ENCODE measurements at regions not wholly inside any gene's neighbourhood (a gene's known extent, or its start where the extent isn't known, plus 50 kb on each side); places are given as distances from the start of the nearest gene placed in this dataset.

- TF ChIP-seq Cebpa-rat (IDR thresholded peaks at IDR 0.05), result no peak
- no peaks in the 10 kb centered on the region for H3K36me3 ChIP-seq
- H3K9me3 ChIP-seq (replicated peaks in 1 of 11), result peaks cover 19 to 35% (median 29%) of the 10 kb centered on the region in 11 experiments
- no peak overlapping the region for H3K4me3 ChIP-seq
- H4K20me1 ChIP-seq, result no peaks in the 10 kb centered on the region
- no peak overlapping the region for H3K9ac ChIP-seq
- H3K4me2 ChIP-seq, result no peak overlapping the region
- no peaks in the 10 kb centered on the region for H3K27me3 ChIP-seq
- H3K27ac ChIP-seq, result no peak overlapping the region
- H3K4me1 ChIP-seq, result no peaks in the 10 kb centered on the region
Observed at GRCh38 chr7:70846208-70846607, 285.7 kb upstream of the GALNT17 start.

GRCh38 chr7:70849580-70850235 is 282.2 kb upstream of the GALNT17 start:
- Histone ChIP-seq H3K9me3 (replicated peaks in 1 of 11) (peaks cover 19 to 36% (median 29%) of the 10 kb centered on the region in 11 experiments), H3K9ac (no peak overlapping the region), H4K20me1 (no peaks in the 10 kb centered on the region), H3K4me2 (no peak overlapping the region), H3K4me1 (no peaks in the 10 kb centered on the region), H3K27ac (no peak overlapping the region), H3K4me3 (no peak overlapping the region), H3K27me3 (no peaks in the 10 kb centered on the region), H3K36me3 (no peaks in the 10 kb centered on the region)
- no peak for TF ChIP-seq Cebpa-rat (IDR thresholded peaks at IDR 0.05)

GRCh38 chr7:70855373-70855772 is 276.6 kb upstream of the GALNT17 start:
- H3K4me1 ChIP-seq, result no peaks in the 10 kb centered on the region
- no peaks in the 10 kb centered on the region for H4K20me1 ChIP-seq
- H3K36me3 ChIP-seq, result no peaks in the 10 kb centered on the region
- no peak overlapping the region for H3K4me3 ChIP-seq
- H3K27ac ChIP-seq, result no peak overlapping the region
- no peak overlapping the region for H3K4me2 ChIP-seq
- H3K27me3 ChIP-seq, result no peaks in the 10 kb centered on the region
- H3K9ac ChIP-seq, result no peak overlapping the region
- TF ChIP-seq Cebpa-rat (IDR thresholded peaks at IDR 0.05), result no peak
- peaks cover 3 to 19% (median 7%) of the 10 kb centered on the region in 11 experiments for H3K9me3 ChIP-seq (replicated peaks in 1 of 11)

- Histone ChIP-seq H3K27ac (no peak overlapping the region), H3K9ac (no peak overlapping the region), H3K27me3 (no peaks in the 10 kb centered on the region), H3K4me2 (no peak overlapping the region), H4K20me1 (no peaks in the 10 kb centered on the region), H3K9me3 (replicated peaks in 1 of 11) (peaks cover 0 to 17% (median 4%) of the 10 kb centered on the region in 11 experiments; a peak in 7 of 22 replicates), H3K36me3 (no peaks in the 10 kb centered on the region), H3K4me1 (no peaks in the 10 kb centered on the region), H3K4me3 (no peak overlapping the region)
- TF ChIP-seq Cebpa-rat (IDR thresholded peaks at IDR 0.05), result no peak
Observed at GRCh38 chr7:70856901-70857630, 274.9 kb upstream of the GALNT17 start.

- Histone ChIP-seq H3K27ac (no peak overlapping the region), H3K36me3 (no peaks in the 10 kb centered on the region), H3K9ac (no peak overlapping the region), H3K9me3 (replicated peaks in 1 of 11) (peaks cover 0 to 17% (median 4%) of the 10 kb centered on the region in 11 experiments; a peak in 7 of 22 replicates), H3K4me1 (no peaks in the 10 kb centered on the region), H3K4me3 (no peak overlapping the region), H3K27me3 (no peaks in the 10 kb centered on the region), H3K4me2 (no peak overlapping the region), H4K20me1 (no peaks in the 10 kb centered on the region)
- TF ChIP-seq Cebpa-rat (IDR thresholded peaks at IDR 0.05), result no peak
Observed at GRCh38 chr7:70857793-70858545, 274.0 kb upstream of the GALNT17 start.

- Histone ChIP-seq H3K9me3 (replicated peaks in 1 of 11) (peaks cover 0 to 6% (median 0%) of the 10 kb centered on the region in 11 experiments; a peak in 2 of 22 replicates), H3K4me3 (no peak overlapping the region), H3K9ac (no peak overlapping the region), H3K27ac (no peak overlapping the region), H3K27me3 (no peaks in the 10 kb centered on the region), H3K4me2 (no peak overlapping the region), H4K20me1 (no peaks in the 10 kb centered on the region), H3K36me3 (no peaks in the 10 kb centered on the region), H3K4me1 (no peaks in the 10 kb centered on the region)
- no peak for TF ChIP-seq Cebpa-rat (IDR thresholded peaks at IDR 0.05)
Observed at GRCh38 chr7:70867513-70867912, 264.4 kb upstream of the GALNT17 start.

- no peaks in the 10 kb centered on the region for H4K20me1 ChIP-seq
- H3K36me3 ChIP-seq, result no peaks in the 10 kb centered on the region
- H3K27ac ChIP-seq, result no peak overlapping the region
- no peak overlapping the region for H3K4me3 ChIP-seq
- H3K9me3 ChIP-seq (replicated peaks in 1 of 11), result peaks cover 0 to 6% (median 0%) of the 10 kb centered on the region in 11 experiments; a peak in 1 of 22 replicates
- no peak overlapping the region for H3K9ac ChIP-seq
- TF ChIP-seq Cebpa-rat (IDR thresholded peaks at IDR 0.05), result no peak
- no peaks in the 10 kb centered on the region for H3K27me3 ChIP-seq
- H3K4me2 ChIP-seq, result no peak overlapping the region
- H3K4me1 ChIP-seq, result no peaks in the 10 kb centered on the region
Observed at GRCh38 chr7:70870349-70870748, 261.6 kb upstream of the GALNT17 start.

GRCh38 chr7:70872188-70872587 is 259.8 kb upstream of the GALNT17 start:
- no peaks in the 10 kb centered on the region for H3K36me3 ChIP-seq
- no peaks in the 10 kb centered on the region for H4K20me1 ChIP-seq
- TF ChIP-seq Cebpa-rat (IDR thresholded peaks at IDR 0.05), result no peak
- H3K4me1 ChIP-seq, result no peaks in the 10 kb centered on the region
- no peak overlapping the region for H3K9ac ChIP-seq
- no peak overlapping the region for H3K27ac ChIP-seq
- no peaks in the 10 kb centered on the region for H3K27me3 ChIP-seq
- H3K9me3 ChIP-seq (replicated peaks in 1 of 11), result no peaks in the 10 kb centered on the region
- no peak overlapping the region for H3K4me2 ChIP-seq
- no peak overlapping the region for H3K4me3 ChIP-seq

GRCh38 chr7:70881167-70881847 is 250.6 kb upstream of the GALNT17 start:
- no peaks in the 10 kb centered on the region for H3K4me1 ChIP-seq
- H3K27me3 ChIP-seq, result no peaks in the 10 kb centered on the region
- no peaks in the 10 kb centered on the region for H4K20me1 ChIP-seq
- no peaks in the 10 kb centered on the region; a peak in 3 of 22 replicates for H3K9me3 ChIP-seq (replicated peaks in 1 of 11)
- no peak overlapping the region for H3K4me2 ChIP-seq
- H3K27ac ChIP-seq, result no peak overlapping the region
- H3K4me3 ChIP-seq, result no peak overlapping the region
- no peak overlapping the region for H3K9ac ChIP-seq
- no peak for TF ChIP-seq Cebpa-rat (IDR thresholded peaks at IDR 0.05)
- no peaks in the 10 kb centered on the region for H3K36me3 ChIP-seq

Measured in BLaER1 treated with 17β-estradiol and CSF1 and Interleukin-3, amounts not matched to agents 10 nM and 100 nM (cell line).